ENCODE measurements at regions not wholly inside any gene's neighbourhood (a gene's known extent, or its start where the extent isn't known, plus 50 kb on each side); places are given as distances from the start of the nearest gene placed in this dataset.

GRCh38 chr11:70716216-70716615, 317.9 kb downstream of the CTTN start:
- 93% methylated on average over 11 of the region's 11 CpGs for WGBS (ENCODE audit: low lambda C conversion rate, missing lambda C conversion rate)
- Histone ChIP-seq H3K36me3 (replicated peaks; ENCODE audit: insufficient read depth, low read depth) (no peaks in the 10 kb centered on the region), H3K27ac (no peak overlapping the region), H3K4me2 (no peak overlapping the region), H3K9me3 (ENCODE audit: low read depth) (no peaks in the 10 kb centered on the region), H3K9me2 (replicated peaks; ENCODE audit: insufficient read depth) (no peaks in the 10 kb centered on the region), H3K27me3 (no peaks in the 10 kb centered on the region), H3K4me1 (ENCODE audit: insufficient read depth) (no peaks in the 10 kb centered on the region), H2AFZ (no peak overlapping the region), H4K20me1 (ENCODE audit: insufficient read depth, poor library complexity, severe bottlenecking) (no peaks in the 10 kb centered on the region), H3K79me2 (no peaks in the 10 kb centered on the region), H3K4me3 (no peak overlapping the region)
- DNase-seq (ENCODE audit: low spot score), result no peak
- TF ChIP-seq, protein P1, sequence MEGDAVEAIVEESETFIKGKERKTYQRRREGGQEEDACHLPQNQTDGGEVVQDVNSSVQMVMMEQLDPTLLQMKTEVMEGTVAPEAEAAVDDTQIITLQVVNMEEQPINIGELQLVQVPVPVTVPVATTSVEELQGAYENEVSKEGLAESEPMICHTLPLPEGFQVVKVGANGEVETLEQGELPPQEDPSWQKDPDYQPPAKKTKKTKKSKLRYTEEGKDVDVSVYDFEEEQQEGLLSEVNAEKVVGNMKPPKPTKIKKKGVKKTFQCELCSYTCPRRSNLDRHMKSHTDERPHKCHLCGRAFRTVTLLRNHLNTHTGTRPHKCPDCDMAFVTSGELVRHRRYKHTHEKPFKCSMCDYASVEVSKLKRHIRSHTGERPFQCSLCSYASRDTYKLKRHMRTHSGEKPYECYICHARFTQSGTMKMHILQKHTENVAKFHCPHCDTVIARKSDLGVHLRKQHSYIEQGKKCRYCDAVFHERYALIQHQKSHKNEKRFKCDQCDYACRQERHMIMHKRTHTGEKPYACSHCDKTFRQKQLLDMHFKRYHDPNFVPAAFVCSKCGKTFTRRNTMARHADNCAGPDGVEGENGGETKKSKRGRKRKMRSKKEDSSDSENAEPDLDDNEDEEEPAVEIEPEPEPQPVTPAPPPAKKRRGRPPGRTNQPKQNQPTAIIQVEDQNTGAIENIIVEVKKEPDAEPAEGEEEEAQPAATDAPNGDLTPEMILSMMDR (IDR thresholded peaks at IDR 0.05; ENCODE audit: poor library complexity), result no peak
- TF ChIP-seq EZH2 (IDR thresholded peaks at IDR 0.05; ENCODE audit: borderline replicate concordance) (no peak), EZH2phosphoT487 (IDR thresholded peaks at IDR 0.05; ENCODE audit: low read depth, severe bottlenecking, unreplicated experiment) (no peak)

DNA sequence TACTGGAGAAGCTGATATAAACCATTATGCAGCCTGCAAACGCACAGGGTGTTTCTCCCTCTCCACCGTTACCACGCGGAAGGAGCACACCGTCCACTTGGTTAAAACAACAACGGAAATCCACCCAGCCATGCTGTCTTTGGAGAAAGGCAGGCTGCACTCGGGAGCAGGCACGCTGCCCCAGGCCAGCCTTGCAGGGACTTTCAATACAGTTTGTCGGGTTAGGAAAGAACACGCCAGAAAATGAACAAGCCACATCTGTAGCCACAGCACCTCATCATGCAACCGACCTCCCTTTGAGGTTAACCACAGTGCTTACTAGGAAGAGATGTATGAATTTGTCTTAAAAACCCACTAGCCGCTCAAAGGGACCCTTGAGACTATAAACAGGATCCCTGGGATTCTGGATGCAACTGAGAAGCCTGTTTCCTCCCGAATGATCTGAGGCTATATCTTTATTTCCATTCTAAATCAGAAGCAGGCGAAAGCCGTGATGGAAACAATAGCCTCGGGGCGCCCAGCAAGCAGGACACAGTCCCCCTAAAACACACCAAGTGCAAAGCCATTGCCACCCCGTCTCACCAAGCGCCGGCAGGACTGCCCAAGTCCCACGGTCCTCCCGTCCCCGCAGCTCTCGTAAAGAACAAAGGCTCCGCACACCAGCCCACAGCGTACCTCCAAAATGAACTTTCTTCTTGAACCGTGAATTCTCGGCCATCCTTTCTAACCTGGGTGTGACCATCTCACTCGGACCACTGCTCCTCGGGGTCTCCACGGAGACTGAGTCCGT, 318.9 kb downstream of the CTTN start:
- no peak overlapping the region for H2AFZ ChIP-seq
- no peaks in the 10 kb centered on the region for H4K20me1 ChIP-seq (ENCODE audit: insufficient read depth, poor library complexity, severe bottlenecking)
- H3K79me2 ChIP-seq, result no peaks in the 10 kb centered on the region
- H3K27ac ChIP-seq, result no peak overlapping the region
- 85% methylated on average over 32 of the region's 32 CpGs for WGBS (ENCODE audit: low lambda C conversion rate, missing lambda C conversion rate)
- TF ChIP-seq, protein P1 (IDR thresholded peaks at IDR 0.05; ENCODE audit: poor library complexity), result no peak
- TF ChIP-seq EZH2phosphoT487 (IDR thresholded peaks at IDR 0.05; ENCODE audit: low read depth, severe bottlenecking, unreplicated experiment) (no peak), EZH2 (IDR thresholded peaks at IDR 0.05; ENCODE audit: borderline replicate concordance) (no peak)
- no peaks in the 10 kb centered on the region for H3K9me2 ChIP-seq (replicated peaks; ENCODE audit: insufficient read depth)
- no peak overlapping the region for H3K4me3 ChIP-seq
- H3K9me3 ChIP-seq (ENCODE audit: low read depth), result no peaks in the 10 kb centered on the region
- H3K36me3 ChIP-seq (replicated peaks; ENCODE audit: insufficient read depth, low read depth), result no peaks in the 10 kb centered on the region
- DNase-seq (ENCODE audit: low spot score), result no peak
- no peak overlapping the region for H3K4me2 ChIP-seq
- no peaks in the 10 kb centered on the region for H3K27me3 ChIP-seq
- no peaks in the 10 kb centered on the region for H3K4me1 ChIP-seq (ENCODE audit: insufficient read depth)

- Histone ChIP-seq H3K4me2 (no peak overlapping the region), H3K36me3 (replicated peaks; ENCODE audit: insufficient read depth, low read depth) (no peaks in the 10 kb centered on the region), H3K27me3 (no peaks in the 10 kb centered on the region), H3K4me3 (no peak overlapping the region), H3K9me3 (ENCODE audit: low read depth) (no peaks in the 10 kb centered on the region), H3K79me2 (no peaks in the 10 kb centered on the region), H3K9me2 (replicated peaks; ENCODE audit: insufficient read depth) (no peaks in the 10 kb centered on the region), H3K27ac (no peak overlapping the region), H2AFZ (no peak overlapping the region), H3K4me1 (ENCODE audit: insufficient read depth) (no peaks in the 10 kb centered on the region), H4K20me1 (ENCODE audit: insufficient read depth, poor library complexity, severe bottlenecking) (no peaks in the 10 kb centered on the region)
- WGBS (ENCODE audit: low lambda C conversion rate, missing lambda C conversion rate), result 83% methylated on average over 21 of the region's 21 CpGs
- TF ChIP-seq, protein P1 (IDR thresholded peaks at IDR 0.05; ENCODE audit: poor library complexity), result no peak
- TF ChIP-seq EZH2phosphoT487 (IDR thresholded peaks at IDR 0.05; ENCODE audit: low read depth, severe bottlenecking, unreplicated experiment), result no peak
- no peak for TF ChIP-seq EZH2 (IDR thresholded peaks at IDR 0.05; ENCODE audit: borderline replicate concordance)
- DNase-seq (ENCODE audit: low spot score), result no peak
Observed at GRCh38 chr11:70717936-70718595, 319.7 kb downstream of the CTTN start.
